ENCODE measurements at regions not wholly inside any gene's neighbourhood (a gene's known extent, or its start where the extent isn't known, plus 50 kb on each side); places are given as distances from the start of the nearest gene placed in this dataset.
"Not testable (repeated sequence)": the region's sequence is repeated elsewhere in the genome, so short reads cannot be mapped to it uniquely, and the experiment has no call there.

- not testable (repeated sequence) for DNase-seq (ENCODE audit: low read depth)
These were observed 290.1 kb downstream of the ZNF716 start for GRCh38 chr7:57740126-57740525.

- no peak for DNase-seq (ENCODE audit: low read depth)
These were observed 319.2 kb downstream of the ZNF716 start for GRCh38 chr7:57769131-57769530.

GRCh38 chr7:57769958-57770357 is 320.0 kb downstream of the ZNF716 start:
- DNase-seq (ENCODE audit: low read depth) = no peak

GRCh38 chr7:57772126-57772924 is 322.3 kb downstream of the ZNF716 start:
- peak; percentile 36 for DNase-seq (ENCODE audit: low read depth)

GRCh38 chr7:57774300-57774699 is 324.3 kb downstream of the ZNF716 start:
- DNase-seq (ENCODE audit: low read depth) = no peak

- DNase-seq (ENCODE audit: low read depth) = no peak
These were observed 325.6 kb downstream of the ZNF716 start for GRCh38 chr7:57775396-57776088.

- DNase-seq (ENCODE audit: low read depth) = not testable (repeated sequence)
These were observed 326.3 kb downstream of the ZNF716 start for GRCh38 chr7:57776136-57776856.

- DNase-seq (ENCODE audit: low read depth) = no peak
These were observed 339.2 kb downstream of the ZNF716 start for GRCh38 chr7:57789130-57789529.

GRCh38 chr7:57819491-57819981 is 369.6 kb downstream of the ZNF716 start:
- DNase-seq (ENCODE audit: low read depth) = no peak

GRCh38 chr7:57820477-57820876 is 370.5 kb downstream of the ZNF716 start:
- no peak for DNase-seq (ENCODE audit: low read depth)

GRCh38 chr7:57821438-57822382 is 371.7 kb downstream of the ZNF716 start:
- no peak for DNase-seq (ENCODE audit: low read depth)

GRCh38 chr7:57826548-57826947 is 376.6 kb downstream of the ZNF716 start:
- not testable (repeated sequence) for DNase-seq (ENCODE audit: low read depth)

GRCh38 chr7:57835161-57835560 is 385.2 kb downstream of the ZNF716 start:
- DNase-seq (ENCODE audit: low read depth) = not testable (repeated sequence)

- not testable (repeated sequence) for DNase-seq (ENCODE audit: low read depth)
These were observed 389.2 kb downstream of the ZNF716 start for GRCh38 chr7:57839152-57839551.

GRCh38 chr7:57867884-57868701 is 418.1 kb downstream of the ZNF716 start:
- no peak for DNase-seq (ENCODE audit: low read depth)

GRCh38 chr7:57868771-57869483 is 418.9 kb downstream of the ZNF716 start:
- no peak for DNase-seq (ENCODE audit: low read depth)
